GM19468 (cell line): ENCODE measurements at regions not wholly inside any gene's neighbourhood (a gene's known extent, or its start where the extent isn't known, plus 50 kb on each side); places are given as distances from the start of the nearest gene placed in this dataset.

Source experiments
- ATAC-seq: cut with Tn5 transposase; IDR thresholded peaks from one replicate; pipeline ENCODE4 v1.9.1; 2021; ENCODE audit warnings: mild to moderate bottlenecking, moderate library complexity, moderate number of reproducible peaks; ENCODE audit not compliant: unreplicated experiment; ENCODE audit errors: extremely low read depth

DNA sequence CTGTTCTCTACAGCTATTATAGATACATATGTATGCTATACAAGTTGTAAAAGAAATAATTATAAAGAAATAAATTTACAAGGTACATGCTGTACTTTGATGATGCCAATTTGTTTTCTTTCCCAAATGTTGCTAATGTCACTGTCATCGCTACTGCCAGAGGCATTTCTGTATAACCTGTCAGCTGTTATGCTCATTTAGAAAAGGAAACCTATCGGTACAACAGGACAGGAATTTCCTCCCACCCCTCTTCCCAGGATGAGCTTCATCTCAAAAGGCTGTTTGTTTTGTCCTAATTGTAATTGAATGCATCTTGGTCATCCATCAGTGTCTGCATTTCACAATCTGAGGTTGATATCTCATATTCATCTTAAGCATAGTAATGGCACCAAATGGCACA, 975.7 kb downstream of the TTLL7 start:
- ATAC-seq = no peak

- no peak for ATAC-seq
Observed at GRCh38 chr1:83022206-83022605, 976.7 kb downstream of the TTLL7 start.

- ATAC-seq = no peak
Observed at GRCh38 chr1:83017701-83018100, 981.2 kb downstream of the TTLL7 start.

GRCh38 chr1:83017276-83017675, 981.7 kb downstream of the TTLL7 start:
- no peak for ATAC-seq

DNA sequence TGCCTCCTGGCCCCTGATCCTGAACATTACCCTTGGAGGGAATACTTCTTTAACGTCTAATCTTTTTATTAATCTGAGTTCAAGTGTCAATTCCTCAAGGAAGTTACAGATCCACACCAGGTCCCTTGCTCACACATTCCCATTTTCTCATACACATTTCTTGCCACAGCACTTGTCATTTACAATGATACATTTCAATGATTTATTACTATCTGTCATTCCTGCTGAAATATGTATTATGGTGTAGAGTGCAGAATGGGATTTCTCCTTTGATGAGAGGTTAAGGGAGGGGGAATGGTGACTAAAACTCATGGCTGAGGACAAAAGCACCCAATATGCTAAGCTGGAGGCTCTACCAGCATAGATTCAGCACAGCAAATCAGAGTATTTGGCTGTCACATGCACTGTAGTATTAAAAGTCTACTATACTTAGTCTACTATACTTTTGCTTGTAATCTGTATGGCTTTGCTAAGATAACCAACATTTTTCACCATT, 982.5 kb downstream of the TTLL7 start:
- ATAC-seq = no peak

DNA sequence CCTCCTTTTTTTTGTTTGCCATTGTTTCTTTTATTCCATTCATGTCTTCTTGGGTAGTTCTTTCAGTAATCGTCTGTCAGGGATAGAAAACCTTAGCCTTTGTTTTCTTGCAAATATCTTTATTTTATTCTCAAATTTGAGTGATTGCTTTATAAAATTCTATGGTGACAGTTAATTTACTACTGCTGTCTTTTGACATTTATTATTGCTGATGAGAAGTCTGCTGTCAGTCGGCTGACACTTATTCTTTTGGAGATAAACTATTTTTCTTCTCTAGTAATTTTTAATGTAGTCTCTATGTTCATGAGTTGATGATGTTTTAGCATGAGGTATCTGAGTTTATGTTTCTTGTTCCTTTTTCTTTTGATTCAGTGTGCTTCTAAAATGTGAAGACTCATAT, 983.8 kb downstream of the TTLL7 start:
- ATAC-seq = no peak

- no peak for ATAC-seq
Observed at GRCh38 chr1:83012950-83013349, 986.0 kb downstream of the TTLL7 start.

GRCh38 chr1:83011265-83011664, 987.7 kb downstream of the TTLL7 start:
- no peak for ATAC-seq

DNA sequence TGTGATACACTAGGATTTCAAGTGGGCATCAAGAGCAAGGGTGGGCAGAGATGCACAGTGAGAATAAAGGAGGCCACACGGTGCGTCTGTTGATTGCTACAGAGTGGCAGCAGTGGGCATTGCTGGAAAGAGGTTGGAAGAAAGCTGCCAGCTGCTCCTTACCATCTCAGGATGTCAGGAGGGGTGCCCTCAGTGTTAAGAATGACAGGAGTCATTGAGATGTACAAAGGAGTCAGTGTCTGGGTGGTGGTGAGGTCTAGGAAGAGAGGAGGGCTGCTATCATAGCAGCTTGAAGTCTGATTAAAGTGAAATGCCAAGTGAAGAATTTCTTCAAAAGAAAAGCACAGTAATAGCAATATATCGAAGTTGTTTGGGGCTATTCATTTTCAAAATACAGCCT, 992.7 kb downstream of the TTLL7 start:
- no peak for ATAC-seq

DNA sequence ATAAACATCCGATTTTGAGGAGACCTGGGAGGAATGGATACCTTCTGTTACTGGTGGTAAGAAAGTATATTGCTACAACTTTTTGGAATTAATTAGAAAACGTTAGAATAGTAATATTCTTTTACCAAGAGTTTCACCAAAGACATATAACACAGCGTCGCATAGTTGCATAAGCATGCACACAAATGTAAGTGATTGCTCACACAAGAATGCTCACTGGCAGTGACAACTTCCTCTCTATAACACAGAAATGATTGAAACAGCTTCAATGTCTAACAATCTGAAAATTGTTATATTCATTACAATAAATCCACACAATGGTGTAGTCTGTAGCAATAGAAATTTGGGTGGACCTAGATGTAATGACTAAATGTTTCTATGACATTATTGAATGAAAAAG, 998.6 kb downstream of the TTLL7 start:
- no peak for ATAC-seq

DNA sequence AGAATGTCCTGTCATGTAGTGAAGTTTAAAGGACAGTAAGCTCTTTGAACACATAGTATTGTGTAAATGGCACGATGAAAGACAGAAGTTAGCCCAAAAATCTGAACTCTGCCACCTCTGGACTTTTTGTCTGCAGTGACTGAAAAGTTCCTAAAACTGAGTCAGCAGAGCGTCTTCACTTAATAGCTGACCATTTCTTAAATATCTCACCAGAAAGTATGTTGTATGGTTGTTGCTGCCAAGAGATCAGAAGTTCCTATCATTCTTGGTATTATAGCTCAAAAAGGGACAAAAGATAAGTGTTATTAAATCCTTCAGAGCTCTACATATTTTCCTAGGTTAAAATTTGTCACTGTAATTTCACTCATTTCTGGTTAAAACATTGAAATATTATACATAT, 1003.0 kb downstream of the TTLL7 start:
- ATAC-seq = no peak

DNA sequence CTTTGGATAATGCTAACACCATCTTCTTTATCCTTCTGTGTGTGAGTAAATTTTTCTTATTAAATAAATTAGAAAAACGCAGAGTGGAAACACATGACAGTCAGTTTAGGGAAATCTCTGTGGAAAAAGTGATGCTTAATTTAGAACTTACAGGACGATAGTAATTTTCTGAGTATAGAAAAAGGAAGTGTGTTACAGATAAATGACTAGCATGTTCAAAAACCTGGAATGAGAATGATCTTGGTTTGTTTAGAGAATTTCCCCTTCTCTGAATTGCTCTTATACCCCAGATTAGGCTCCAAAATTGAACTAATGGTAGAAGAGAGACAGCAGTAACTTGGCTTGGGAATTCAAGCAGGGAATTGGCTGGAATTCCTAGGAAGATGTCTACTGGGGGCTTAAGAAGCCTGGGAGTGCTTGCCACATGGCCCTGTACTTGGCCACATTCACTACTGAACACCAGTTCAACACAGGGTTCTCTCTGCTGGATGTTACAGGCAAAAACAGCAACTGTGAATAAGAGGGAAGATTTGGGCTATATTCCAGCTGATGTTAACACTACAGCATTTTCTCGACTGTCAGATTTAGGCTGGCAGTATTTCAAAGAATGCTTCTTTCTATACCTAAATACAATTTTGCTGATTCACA, 1004.2 kb downstream of the TTLL7 start:
- no peak for ATAC-seq

DNA sequence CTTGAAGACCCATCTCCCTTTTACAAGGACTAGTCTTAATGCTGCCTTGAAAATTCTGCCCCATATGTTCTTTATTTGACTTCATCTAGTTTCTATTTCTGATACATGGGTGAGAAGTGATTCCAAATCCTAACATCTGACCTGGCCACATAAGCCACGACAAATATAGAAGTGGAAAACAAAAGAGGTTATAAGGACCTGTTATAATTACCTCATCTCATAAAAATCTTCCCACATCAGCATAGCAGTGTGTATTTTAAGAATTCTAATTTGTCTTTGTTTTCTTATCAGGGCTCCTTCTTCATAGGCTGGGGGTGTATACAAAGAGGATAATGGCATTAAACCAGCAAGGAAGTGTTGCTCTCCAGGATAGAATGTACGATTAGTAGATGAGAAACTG, 1007.4 kb downstream of the TTLL7 start:
- no peak for ATAC-seq

DNA sequence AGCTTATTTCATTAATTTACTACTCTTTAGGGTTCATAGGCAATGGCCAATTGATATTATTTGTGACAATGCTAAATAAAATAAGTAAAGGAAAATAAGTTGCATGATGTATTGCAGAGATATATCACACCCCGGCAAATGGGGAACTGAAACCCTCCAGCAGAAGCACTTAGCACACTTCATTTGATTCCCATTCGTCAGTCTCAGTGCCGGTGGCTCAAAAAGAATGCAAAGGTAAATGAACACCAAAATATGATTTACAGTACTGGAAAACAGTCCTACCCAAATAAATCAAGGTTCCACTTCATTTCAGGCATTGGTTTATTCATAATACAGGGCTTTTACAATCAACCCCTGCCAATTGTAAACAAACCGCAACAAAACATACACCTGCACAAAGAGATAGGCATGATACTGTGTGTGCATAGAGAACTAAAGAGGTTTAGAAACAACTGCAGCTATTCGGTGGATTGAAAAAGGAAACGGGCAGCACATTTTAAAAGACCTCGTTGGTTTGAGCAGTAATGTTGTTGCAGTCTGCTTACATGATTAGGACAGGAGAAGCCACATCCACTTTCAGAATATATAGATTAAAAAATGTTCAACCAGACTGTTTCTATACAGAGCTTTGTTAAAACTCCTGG, 1019.2 kb downstream of the TTLL7 start:
- ATAC-seq = peak; percentile 88

- no peak for ATAC-seq
Observed at GRCh38 chr1:82978461-82979324, 1020.2 kb downstream of the TTLL7 start.

GRCh38 chr1:82972841-82973553, 1025.9 kb downstream of the TTLL7 start:
- ATAC-seq = no peak

- ATAC-seq = no peak
Observed at GRCh38 chr1:82969340-82969739, 1029.6 kb downstream of the TTLL7 start.

- no peak for ATAC-seq
Observed at GRCh38 chr1:82962658-82963057, 1036.3 kb downstream of the TTLL7 start.

GRCh38 chr1:82950606-82951200, 1048.2 kb downstream of the TTLL7 start:
- ATAC-seq = no peak

- no peak for ATAC-seq
Observed at GRCh38 chr1:82948386-82948785, 1050.5 kb downstream of the TTLL7 start.
